ENCODE measurements at regions not wholly inside any gene's neighbourhood (a gene's known extent, or its start where the extent isn't known, plus 50 kb on each side); places are given as distances from the start of the nearest gene placed in this dataset.

DNA sequence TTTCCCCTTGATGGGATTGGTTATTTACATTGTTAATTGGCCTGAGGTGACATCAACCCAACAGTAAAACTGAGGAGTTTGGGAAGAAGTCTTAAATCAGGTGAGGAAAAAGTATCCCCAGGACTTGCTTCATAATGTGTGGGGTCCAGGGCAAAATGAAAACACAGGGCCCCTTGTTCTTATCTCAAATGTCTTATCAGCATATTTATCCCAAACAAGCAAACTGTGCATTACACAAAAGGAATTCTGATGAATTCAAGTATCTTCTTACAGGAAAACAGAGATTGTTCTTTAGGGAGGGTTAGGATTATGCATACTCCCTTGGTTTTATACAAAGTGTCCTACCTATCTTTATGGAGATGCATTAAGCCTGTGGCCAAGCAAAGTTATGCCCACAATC, 178.4 kb downstream of the SPTSSA start:
- TF ChIP-seq, protein P1, sequence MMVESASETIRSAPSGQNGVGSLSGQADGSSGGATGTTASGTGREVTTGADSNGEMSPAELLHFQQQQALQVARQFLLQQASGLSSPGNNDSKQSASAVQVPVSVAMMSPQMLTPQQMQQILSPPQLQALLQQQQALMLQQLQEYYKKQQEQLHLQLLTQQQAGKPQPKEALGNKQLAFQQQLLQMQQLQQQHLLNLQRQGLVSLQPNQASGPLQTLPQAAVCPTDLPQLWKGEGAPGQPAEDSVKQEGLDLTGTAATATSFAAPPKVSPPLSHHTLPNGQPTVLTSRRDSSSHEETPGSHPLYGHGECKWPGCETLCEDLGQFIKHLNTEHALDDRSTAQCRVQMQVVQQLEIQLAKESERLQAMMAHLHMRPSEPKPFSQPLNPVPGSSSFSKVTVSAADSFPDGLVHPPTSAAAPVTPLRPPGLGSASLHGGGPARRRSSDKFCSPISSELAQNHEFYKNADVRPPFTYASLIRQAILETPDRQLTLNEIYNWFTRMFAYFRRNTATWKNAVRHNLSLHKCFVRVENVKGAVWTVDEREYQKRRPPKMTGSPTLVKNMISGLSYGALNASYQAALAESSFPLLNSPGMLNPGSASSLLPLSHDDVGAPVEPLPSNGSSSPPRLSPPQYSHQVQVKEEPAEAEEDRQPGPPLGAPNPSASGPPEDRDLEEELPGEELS (CRISPR knock-in tag; IDR thresholded peaks at IDR 0.05): no peak
- TF ChIP-seq, protein P2, sequence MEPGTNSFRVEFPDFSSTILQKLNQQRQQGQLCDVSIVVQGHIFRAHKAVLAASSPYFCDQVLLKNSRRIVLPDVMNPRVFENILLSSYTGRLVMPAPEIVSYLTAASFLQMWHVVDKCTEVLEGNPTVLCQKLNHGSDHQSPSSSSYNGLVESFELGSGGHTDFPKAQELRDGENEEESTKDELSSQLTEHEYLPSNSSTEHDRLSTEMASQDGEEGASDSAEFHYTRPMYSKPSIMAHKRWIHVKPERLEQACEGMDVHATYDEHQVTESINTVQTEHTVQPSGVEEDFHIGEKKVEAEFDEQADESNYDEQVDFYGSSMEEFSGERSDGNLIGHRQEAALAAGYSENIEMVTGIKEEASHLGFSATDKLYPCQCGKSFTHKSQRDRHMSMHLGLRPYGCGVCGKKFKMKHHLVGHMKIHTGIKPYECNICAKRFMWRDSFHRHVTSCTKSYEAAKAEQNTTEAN (CRISPR knock-in tag; IDR thresholded peaks at IDR 0.05): no peak
- TF ChIP-seq, protein P3, sequence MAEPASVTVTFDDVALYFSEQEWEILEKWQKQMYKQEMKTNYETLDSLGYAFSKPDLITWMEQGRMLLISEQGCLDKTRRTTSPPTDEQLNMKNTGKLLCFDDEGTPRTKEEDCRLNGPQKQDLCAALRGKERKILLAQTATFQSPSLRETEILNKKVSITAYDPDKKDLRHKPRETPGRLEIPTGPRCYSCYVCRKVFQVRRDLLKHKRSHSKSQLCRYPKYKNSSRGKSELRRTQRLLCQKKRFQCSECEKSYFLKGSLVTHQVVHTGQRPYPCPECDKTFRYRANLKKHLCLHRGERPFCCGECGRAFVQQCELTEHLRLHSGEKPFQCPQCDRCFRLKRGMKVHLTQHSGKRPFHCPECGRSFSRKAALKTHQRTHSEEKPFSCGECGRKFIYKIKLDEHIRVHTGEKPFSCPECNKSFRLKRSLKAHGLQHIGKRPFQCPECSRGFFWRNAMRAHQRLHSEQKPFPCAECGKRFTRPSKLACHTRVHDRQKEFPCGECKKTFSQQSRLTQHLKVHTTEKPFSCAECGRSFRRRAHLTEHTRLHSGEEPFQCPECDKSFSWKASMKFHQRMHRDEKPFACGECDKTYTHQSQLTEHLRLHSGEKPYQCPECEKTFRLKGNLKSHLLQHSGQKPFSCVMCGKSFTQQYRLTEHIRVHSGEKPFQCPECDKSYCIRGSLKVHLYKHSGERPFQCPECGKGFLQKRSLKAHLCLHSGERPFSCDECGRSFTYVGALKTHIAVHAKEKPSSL (CRISPR knock-in tag; conservative IDR thresholded peaks at IDR 0.05): no peak
- no peak for TF ChIP-seq JUN (CRISPR knock-in tag; IDR thresholded peaks at IDR 0.05)
- TF ChIP-seq, protein P4, sequence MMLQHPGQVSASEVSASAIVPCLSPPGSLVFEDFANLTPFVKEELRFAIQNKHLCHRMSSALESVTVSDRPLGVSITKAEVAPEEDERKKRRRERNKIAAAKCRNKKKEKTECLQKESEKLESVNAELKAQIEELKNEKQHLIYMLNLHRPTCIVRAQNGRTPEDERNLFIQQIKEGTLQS (CRISPR knock-in tag; conservative IDR thresholded peaks at IDR 0.05): no peak
- TF ChIP-seq SOX15 (CRISPR knock-in tag; IDR thresholded peaks at IDR 0.05): no peak
- TF ChIP-seq MXD4 (CRISPR knock-in tag; IDR thresholded peaks at IDR 0.05; ENCODE audit: borderline replicate concordance): no peak
- peaks cover 31% of the 10 kb centered on the region for H3K9me3 Mint-ChIP-seq
- ChIA-PET CTCF (no interaction called here), POLR2A (no interaction called here)
- H3K4me3 Mint-ChIP-seq: no peak overlapping the region
- no peak overlapping the region for H3K27ac Mint-ChIP-seq
- peaks cover 8% of the 10 kb centered on the region for H3K4me1 Mint-ChIP-seq
- DNase-seq (ENCODE audit: low spot score) (no peak), ATAC-seq (no peak)
- H3K36me3 Mint-ChIP-seq: peaks cover 14% of the 10 kb centered on the region
- H3K27me3 Mint-ChIP-seq (ENCODE audit: low read depth): peaks cover 33% of the 10 kb centered on the region

DNA sequence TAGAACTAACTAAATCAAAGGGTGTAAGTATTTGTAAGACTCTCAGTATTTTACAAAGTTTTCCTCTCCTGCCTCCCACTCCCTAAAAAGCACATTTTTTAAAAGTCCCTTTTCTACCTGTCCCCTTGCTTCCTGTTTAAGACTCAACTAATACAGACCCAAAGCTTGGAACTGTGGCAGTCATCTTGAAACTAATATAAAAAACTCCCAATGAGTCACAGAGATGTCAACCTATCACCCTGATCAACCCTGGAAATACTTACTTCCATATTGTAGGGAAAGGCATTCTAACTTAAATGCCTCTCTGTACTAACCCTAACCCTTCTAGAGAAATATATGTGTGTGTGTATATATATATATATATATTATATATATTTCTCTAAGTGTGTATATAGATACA, 184.8 kb downstream of the SPTSSA start:
- ATAC-seq: no peak
- Mint-ChIP-seq H3K27me3 (ENCODE audit: low read depth) (no peaks in the 10 kb centered on the region), H3K4me3 (no peak overlapping the region), H3K27ac (no peak overlapping the region), H3K9me3 (peaks cover 23% of the 10 kb centered on the region), H3K36me3 (peaks cover 10% of the 10 kb centered on the region), H3K4me1 (no peaks in the 10 kb centered on the region)
- CTCF ChIA-PET: no interaction called here
- no peak for DNase-seq (ENCODE audit: low spot score)
- POLR2A ChIA-PET: no interaction called here
- TF ChIP-seq, protein P5, sequence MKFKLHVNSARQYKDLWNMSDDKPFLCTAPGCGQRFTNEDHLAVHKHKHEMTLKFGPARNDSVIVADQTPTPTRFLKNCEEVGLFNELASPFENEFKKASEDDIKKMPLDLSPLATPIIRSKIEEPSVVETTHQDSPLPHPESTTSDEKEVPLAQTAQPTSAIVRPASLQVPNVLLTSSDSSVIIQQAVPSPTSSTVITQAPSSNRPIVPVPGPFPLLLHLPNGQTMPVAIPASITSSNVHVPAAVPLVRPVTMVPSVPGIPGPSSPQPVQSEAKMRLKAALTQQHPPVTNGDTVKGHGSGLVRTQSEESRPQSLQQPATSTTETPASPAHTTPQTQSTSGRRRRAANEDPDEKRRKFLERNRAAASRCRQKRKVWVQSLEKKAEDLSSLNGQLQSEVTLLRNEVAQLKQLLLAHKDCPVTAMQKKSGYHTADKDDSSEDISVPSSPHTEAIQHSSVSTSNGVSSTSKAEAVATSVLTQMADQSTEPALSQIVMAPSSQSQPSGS (CRISPR knock-in tag; IDR thresholded peaks at IDR 0.05; ENCODE audit: borderline replicate concordance, low read depth): no peak
- TF ChIP-seq ZNF263 (CRISPR knock-in tag; IDR thresholded peaks at IDR 0.05; ENCODE audit: low read depth) (no peak), NR1H2 (CRISPR knock-in tag; IDR thresholded peaks at IDR 0.05) (no peak), NR3C1 (CRISPR knock-in tag; conservative IDR thresholded peaks at IDR 0.05; ENCODE audit: low read depth) (no peak), SMAD4 (CRISPR knock-in tag; IDR thresholded peaks at IDR 0.05) (no peak), MXD4 (CRISPR knock-in tag; IDR thresholded peaks at IDR 0.05; ENCODE audit: borderline replicate concordance) (no peak)
- TF ChIP-seq, protein P6, sequence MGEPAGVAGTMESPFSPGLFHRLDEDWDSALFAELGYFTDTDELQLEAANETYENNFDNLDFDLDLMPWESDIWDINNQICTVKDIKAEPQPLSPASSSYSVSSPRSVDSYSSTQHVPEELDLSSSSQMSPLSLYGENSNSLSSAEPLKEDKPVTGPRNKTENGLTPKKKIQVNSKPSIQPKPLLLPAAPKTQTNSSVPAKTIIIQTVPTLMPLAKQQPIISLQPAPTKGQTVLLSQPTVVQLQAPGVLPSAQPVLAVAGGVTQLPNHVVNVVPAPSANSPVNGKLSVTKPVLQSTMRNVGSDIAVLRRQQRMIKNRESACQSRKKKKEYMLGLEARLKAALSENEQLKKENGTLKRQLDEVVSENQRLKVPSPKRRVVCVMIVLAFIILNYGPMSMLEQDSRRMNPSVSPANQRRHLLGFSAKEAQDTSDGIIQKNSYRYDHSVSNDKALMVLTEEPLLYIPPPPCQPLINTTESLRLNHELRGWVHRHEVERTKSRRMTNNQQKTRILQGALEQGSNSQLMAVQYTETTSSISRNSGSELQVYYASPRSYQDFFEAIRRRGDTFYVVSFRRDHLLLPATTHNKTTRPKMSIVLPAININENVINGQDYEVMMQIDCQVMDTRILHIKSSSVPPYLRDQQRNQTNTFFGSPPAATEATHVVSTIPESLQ (CRISPR knock-in tag; IDR thresholded peaks at IDR 0.05): no peak
- TF ChIP-seq, protein P3 (CRISPR knock-in tag; conservative IDR thresholded peaks at IDR 0.05): no peak
- TF ChIP-seq, protein P7, sequence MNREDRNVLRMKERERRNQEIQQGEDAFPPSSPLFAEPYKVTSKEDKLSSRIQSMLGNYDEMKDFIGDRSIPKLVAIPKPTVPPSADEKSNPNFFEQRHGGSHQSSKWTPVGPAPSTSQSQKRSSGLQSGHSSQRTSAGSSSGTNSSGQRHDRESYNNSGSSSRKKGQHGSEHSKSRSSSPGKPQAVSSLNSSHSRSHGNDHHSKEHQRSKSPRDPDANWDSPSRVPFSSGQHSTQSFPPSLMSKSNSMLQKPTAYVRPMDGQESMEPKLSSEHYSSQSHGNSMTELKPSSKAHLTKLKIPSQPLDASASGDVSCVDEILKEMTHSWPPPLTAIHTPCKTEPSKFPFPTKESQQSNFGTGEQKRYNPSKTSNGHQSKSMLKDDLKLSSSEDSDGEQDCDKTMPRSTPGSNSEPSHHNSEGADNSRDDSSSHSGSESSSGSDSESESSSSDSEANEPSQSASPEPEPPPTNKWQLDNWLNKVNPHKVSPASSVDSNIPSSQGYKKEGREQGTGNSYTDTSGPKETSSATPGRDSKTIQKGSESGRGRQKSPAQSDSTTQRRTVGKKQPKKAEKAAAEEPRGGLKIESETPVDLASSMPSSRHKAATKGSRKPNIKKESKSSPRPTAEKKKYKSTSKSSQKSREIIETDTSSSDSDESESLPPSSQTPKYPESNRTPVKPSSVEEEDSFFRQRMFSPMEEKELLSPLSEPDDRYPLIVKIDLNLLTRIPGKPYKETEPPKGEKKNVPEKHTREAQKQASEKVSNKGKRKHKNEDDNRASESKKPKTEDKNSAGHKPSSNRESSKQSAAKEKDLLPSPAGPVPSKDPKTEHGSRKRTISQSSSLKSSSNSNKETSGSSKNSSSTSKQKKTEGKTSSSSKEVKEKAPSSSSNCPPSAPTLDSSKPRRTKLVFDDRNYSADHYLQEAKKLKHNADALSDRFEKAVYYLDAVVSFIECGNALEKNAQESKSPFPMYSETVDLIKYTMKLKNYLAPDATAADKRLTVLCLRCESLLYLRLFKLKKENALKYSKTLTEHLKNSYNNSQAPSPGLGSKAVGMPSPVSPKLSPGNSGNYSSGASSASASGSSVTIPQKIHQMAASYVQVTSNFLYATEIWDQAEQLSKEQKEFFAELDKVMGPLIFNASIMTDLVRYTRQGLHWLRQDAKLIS (CRISPR knock-in tag; IDR thresholded peaks at IDR 0.05; ENCODE audit: borderline replicate concordance): no peak
- TF ChIP-seq, protein P8, sequence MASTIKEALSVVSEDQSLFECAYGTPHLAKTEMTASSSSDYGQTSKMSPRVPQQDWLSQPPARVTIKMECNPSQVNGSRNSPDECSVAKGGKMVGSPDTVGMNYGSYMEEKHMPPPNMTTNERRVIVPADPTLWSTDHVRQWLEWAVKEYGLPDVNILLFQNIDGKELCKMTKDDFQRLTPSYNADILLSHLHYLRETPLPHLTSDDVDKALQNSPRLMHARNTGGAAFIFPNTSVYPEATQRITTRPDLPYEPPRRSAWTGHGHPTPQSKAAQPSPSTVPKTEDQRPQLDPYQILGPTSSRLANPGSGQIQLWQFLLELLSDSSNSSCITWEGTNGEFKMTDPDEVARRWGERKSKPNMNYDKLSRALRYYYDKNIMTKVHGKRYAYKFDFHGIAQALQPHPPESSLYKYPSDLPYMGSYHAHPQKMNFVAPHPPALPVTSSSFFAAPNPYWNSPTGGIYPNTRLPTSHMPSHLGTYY (CRISPR knock-in tag; IDR thresholded peaks at IDR 0.05): no peak
